ENCODE measurements at regions not wholly inside any gene's neighbourhood (a gene's known extent, or its start where the extent isn't known, plus 50 kb on each side); places are given as distances from the start of the nearest gene placed in this dataset.

GRCh38 chr5:127229185-127229889 lies 61.3 kb upstream of the MEGF10 start:
- TF ChIP-seq EZH2 (IDR thresholded peaks at IDR 0.05; ENCODE audit: borderline replicate concordance, low read depth, low read length), result no peak
- TF ChIP-seq NRF1 (conservative IDR thresholded peaks at IDR 0.05 in 1 of 2, IDR thresholded peaks at IDR 0.05 in 1 of 2), result no peak
- TF ChIP-seq, protein P1, sequence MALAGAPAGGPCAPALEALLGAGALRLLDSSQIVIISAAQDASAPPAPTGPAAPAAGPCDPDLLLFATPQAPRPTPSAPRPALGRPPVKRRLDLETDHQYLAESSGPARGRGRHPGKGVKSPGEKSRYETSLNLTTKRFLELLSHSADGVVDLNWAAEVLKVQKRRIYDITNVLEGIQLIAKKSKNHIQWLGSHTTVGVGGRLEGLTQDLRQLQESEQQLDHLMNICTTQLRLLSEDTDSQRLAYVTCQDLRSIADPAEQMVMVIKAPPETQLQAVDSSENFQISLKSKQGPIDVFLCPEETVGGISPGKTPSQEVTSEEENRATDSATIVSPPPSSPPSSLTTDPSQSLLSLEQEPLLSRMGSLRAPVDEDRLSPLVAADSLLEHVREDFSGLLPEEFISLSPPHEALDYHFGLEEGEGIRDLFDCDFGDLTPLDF (CRISPR knock-in tag; IDR thresholded peaks at IDR 0.05), result no peak
- TF ChIP-seq CCAR2 (IDR thresholded peaks at IDR 0.05; ENCODE audit: low read depth, low read length), result no peak
- no peak for TF ChIP-seq ZKSCAN3 (CRISPR knock-in tag; IDR thresholded peaks at IDR 0.05)
- TF ChIP-seq POLR2AphosphoS5 (IDR thresholded peaks at IDR 0.05; ENCODE audit: control insufficient read depth, insufficient read depth, low read depth, low read length), result no peak
- no peak for TF ChIP-seq TCF3 (CRISPR knock-in tag; IDR thresholded peaks at IDR 0.05)
- no peak for TF ChIP-seq ARID4B (CRISPR knock-in tag; IDR thresholded peaks at IDR 0.05)
